Choroid plexus epithelial cell (primary cell): ENCODE measurements at regions not wholly inside any gene's neighbourhood (a gene's known extent, or its start where the extent isn't known, plus 50 kb on each side); places are given as distances from the start of the nearest gene placed in this dataset.

Source experiments
- DNase-seq: peaks from one replicate; pipeline ENCODE4 v3.0.0-alpha.2; 2010; ENCODE audit warnings: low read depth
- H3K4me3 ChIP-seq: 2 replicates; pipeline ENCODE4 v1.5.1; 2011; ENCODE audit warnings: low read depth, mild to moderate bottlenecking, control low read depth, low read length, moderate library complexity
- TF ChIP-seq, protein P1 (sequence below): conservative IDR thresholded peaks from 2 replicates; pipeline ENCODE4 v1.5.1; 2011; ENCODE audit warnings: low read depth, mild to moderate bottlenecking, control low read depth, inconsistent platforms, low read length, moderate library complexity

DNA sequence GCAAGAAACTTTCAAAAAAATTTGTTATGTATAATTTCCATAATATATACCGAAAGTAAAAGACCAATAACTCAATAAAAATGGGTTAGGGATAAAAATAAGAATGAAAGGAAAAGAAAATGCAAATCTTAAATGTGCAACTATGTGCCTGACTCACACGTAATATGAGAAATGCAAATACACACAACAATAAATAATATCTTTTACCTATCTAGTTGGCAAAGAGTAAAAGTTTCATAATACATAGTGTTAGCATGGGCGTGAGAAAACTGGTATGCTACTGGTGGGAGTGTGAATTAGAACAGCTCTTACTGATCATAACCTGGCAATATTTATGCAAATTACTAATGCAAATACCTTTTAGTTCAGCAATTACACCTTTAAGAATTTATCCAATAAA lies 438.5 kb upstream of the CITED2 start:
- DNase-seq, result no peak
- H3K4me3 ChIP-seq, result no peak overlapping the region
- TF ChIP-seq, protein P1, sequence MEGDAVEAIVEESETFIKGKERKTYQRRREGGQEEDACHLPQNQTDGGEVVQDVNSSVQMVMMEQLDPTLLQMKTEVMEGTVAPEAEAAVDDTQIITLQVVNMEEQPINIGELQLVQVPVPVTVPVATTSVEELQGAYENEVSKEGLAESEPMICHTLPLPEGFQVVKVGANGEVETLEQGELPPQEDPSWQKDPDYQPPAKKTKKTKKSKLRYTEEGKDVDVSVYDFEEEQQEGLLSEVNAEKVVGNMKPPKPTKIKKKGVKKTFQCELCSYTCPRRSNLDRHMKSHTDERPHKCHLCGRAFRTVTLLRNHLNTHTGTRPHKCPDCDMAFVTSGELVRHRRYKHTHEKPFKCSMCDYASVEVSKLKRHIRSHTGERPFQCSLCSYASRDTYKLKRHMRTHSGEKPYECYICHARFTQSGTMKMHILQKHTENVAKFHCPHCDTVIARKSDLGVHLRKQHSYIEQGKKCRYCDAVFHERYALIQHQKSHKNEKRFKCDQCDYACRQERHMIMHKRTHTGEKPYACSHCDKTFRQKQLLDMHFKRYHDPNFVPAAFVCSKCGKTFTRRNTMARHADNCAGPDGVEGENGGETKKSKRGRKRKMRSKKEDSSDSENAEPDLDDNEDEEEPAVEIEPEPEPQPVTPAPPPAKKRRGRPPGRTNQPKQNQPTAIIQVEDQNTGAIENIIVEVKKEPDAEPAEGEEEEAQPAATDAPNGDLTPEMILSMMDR, result no peak

DNA sequence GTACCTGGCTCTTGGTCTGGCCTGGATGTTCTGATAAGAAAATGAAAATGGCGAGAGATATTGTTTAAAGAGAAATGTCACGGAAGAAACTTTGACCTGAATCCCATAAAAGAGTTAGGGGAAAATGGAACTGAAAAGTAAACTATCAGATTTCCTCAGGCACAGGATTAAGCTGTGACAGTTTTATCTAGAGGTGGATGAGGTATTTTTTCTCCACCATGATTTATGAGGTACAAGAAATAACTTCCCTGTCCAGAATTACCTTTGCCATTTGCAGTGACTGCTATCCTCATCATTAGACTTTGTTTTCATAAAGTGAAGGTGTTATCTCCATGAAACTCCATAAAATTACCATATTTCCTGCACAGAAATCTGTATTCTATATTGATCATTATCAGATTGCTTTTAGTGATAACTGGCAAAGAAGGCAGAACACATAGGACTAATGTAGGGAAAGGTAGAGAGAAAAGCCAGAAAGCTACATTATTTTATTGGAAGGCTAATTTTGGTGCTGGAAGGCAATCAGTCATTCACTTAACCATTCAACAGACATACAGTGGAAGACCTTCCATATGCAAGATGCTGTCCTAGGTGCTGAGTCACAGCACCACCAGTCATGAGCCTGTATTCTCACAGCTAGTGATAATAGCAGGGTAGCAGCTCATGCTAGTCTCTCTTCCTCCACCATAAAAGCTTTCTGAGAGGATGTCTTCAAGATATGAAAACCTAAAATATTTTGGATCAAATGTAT lies 427.3 kb upstream of the CITED2 start:
- DNase-seq, result peak; percentile 58
- TF ChIP-seq, protein P1, result no peak
- H3K4me3 ChIP-seq, result no peak overlapping the region

DNA sequence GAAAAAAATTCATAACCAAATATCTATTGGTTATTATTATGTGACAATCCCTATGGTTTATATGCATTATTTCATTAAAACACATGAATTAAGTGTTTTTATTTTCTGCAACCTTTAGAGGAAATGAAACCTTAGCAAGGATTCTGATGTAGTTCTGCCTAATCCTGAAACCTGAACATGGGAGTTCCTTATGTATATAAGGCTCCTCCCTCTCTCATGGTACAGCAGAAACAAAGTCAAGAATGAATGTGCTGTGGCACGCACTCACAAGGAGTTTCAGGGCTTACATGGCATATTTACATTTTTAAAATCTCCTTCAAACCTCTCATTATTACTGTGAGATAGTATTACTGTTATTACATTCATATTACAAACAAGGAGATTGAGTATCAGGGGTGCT lies 426.4 kb upstream of the CITED2 start:
- no peak overlapping the region for H3K4me3 ChIP-seq
- DNase-seq, result no peak
- TF ChIP-seq, protein P1, result no peak

DNA sequence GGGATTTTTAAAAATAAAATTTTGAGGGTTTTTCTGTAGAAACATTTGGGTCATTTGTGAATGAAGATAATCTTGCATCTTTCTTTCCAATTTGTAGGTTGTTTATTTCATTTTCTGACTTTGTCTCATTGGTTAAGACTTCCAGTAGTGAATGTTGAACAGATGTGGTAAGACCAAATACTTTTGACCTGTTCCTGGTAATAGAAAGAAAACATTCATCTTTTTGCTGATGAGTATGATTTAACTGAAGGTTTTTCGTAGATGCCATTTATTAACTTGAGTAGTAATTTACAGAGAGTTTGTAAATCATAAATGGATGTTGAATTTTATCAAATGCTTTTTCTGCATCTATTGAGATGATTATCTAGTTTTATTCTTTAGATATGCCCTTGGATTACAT lies 416.1 kb upstream of the CITED2 start:
- no peak overlapping the region for H3K4me3 ChIP-seq
- TF ChIP-seq, protein P1, result no peak
- DNase-seq, result peak; percentile 52

DNA sequence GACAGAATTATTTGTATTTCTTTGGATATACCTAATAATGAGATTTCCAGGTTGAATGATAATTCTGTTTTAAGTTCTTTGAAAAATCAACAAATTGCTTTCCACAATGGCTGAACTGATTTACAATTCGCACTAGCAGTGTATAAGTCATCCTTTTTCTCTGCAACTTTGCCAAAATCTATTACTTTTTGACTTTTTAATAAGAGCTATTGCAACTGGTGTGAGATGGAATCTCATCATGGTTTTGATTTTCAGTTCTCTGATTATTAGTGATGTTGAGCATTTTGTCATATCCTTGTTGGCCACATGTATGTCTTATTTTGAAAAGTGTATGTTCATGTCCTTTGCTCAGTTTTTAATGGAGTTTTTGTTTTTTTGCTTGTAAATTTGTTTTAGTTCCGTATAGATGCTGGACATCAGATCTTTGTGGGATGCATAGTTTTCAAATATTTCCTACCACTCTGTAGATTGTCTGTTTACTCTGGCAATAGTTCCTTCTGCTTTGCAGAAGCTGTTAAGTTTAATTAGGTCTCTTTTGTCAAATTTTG lies 409.8 kb upstream of the CITED2 start:
- H3K4me3 ChIP-seq, result no peak overlapping the region
- DNase-seq, result peak; percentile 29
- TF ChIP-seq, protein P1, result no peak

DNA sequence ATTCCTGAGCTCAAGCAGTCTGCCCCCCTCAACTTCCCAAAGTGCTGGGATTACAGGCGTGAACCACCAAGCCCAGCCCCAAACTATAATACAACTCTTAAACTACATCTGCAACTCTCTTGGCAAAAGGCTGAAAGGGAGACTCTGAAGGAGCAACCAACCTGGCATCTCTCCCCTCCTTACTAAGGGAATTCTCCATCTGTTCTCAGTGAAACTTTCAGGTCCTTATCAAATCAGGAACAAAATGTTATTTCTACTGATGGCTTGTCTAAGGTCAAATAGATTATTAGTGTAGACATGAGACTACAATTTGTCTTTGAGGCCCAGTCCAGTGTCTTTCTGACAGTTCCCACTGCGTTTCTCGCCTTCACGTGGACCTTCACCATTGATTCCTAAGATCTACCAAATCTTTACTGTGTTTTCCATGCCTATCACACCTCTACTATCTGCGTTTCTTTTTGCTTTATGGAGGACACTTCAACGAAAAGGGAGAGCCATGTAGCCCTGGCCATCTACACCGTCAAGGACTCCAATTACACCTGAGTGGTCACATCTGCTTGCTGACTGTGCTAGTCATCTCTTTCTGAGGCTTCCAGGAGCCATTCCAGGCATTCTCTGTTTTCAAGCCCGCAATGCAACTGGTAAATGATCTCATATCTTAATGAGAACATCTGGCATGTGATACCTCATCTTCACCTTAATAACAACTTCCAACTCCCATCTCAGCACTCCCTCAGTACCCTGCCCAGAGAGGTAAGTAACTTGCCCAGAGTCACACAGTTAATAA lies 405.7 kb upstream of the CITED2 start:
- TF ChIP-seq, protein P1, result no peak
- DNase-seq, result no peak

More for the DNA sequence above, 405.7 kb upstream of the CITED2 start:
- H3K4me3 ChIP-seq, result no peak overlapping the region
